ENCODE measurements at regions not wholly inside any gene's neighbourhood (a gene's known extent, or its start where the extent isn't known, plus 50 kb on each side); places are given as distances from the start of the nearest gene placed in this dataset.

GRCh38 chr11:131297441-131297840, 73.0 kb upstream of the NTM start:
- H3K27ac ChIP-seq = no peak overlapping the region
- no peaks in the 10 kb centered on the region for H3K36me3 ChIP-seq
- TF ChIP-seq, protein P1, sequence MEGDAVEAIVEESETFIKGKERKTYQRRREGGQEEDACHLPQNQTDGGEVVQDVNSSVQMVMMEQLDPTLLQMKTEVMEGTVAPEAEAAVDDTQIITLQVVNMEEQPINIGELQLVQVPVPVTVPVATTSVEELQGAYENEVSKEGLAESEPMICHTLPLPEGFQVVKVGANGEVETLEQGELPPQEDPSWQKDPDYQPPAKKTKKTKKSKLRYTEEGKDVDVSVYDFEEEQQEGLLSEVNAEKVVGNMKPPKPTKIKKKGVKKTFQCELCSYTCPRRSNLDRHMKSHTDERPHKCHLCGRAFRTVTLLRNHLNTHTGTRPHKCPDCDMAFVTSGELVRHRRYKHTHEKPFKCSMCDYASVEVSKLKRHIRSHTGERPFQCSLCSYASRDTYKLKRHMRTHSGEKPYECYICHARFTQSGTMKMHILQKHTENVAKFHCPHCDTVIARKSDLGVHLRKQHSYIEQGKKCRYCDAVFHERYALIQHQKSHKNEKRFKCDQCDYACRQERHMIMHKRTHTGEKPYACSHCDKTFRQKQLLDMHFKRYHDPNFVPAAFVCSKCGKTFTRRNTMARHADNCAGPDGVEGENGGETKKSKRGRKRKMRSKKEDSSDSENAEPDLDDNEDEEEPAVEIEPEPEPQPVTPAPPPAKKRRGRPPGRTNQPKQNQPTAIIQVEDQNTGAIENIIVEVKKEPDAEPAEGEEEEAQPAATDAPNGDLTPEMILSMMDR (IDR thresholded peaks at IDR 0.05) = no peak
- TF ChIP-seq POLR2A (IDR thresholded peaks at IDR 0.05) (no peak), POLR2AphosphoS5 (IDR thresholded peaks at IDR 0.05) (no peak)
- DNase-seq (ENCODE audit: low spot score in 2 of 2) = no peak
- H3K4me3 ChIP-seq = no peak overlapping the region
- no peaks in the 10 kb centered on the region for H3K4me1 ChIP-seq
- peaks cover 0 to 16% of the 10 kb centered on the region in 2 donors for H3K27me3 ChIP-seq
- intact Hi-C loops (cut with DNase I; ENCODE audit: low total_unique reads) = no loop called here
- peaks cover 0 to 8% of the 10 kb centered on the region in 2 donors for H3K9me3 ChIP-seq

DNA sequence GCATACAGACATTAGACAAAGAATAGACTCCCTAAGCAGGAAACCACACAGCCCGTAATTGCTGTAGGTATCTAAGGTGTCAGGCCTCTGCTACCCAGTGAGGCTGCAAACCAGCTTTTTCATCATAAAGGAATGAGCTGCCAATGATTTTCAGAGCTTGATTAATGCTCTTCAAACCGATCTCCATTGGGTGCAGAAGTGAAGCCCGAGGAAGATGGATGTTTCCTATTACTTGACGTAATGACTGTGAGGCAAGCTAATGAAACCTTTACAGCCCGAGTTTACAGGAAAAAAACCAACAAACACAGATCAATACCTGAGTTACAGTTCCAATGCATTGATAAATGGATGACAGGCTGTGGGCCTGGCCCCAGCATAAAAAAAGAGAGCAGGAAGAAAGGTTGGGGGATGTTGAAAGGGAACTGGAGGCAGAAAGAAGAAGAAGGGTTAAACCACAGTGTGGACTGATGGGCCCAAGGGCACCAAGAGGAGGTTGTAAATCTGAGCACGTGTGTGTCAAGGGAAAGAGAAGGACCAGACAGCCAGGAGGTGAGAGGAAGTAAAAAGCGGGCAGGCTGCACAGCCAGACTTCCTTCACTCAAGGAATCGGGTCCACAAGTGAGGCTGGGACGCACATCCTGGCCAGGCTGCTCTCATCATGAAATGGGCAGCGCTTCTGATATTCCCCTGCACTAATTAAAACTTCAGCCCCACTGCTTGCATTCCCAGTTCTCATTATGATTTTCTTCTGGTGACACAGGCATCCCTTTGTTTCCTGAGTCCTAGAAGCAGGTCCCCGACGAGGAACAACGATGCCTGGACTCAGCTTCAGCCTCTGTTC, 70.6 kb upstream of the NTM start:
- Histone ChIP-seq H3K27me3 (peaks cover 0 to 16% of the 10 kb centered on the region in 2 donors), H3K4me1 (no peaks in the 10 kb centered on the region), H3K9me3 (no peaks in the 10 kb centered on the region), H3K36me3 (no peaks in the 10 kb centered on the region), H3K27ac (no peak overlapping the region), H3K4me3 (no peak overlapping the region)
- intact Hi-C loops (cut with DNase I; ENCODE audit: low total_unique reads) = no loop called here
- TF ChIP-seq, protein P1 (IDR thresholded peaks at IDR 0.05) = no peak
- no peak for TF ChIP-seq POLR2AphosphoS5 (IDR thresholded peaks at IDR 0.05)
- TF ChIP-seq POLR2A (IDR thresholded peaks at IDR 0.05) = no peak
- DNase-seq (ENCODE audit: low spot score in 2 of 2) = no peak

- H3K4me3 ChIP-seq = no peak overlapping the region
- DNase-seq (ENCODE audit: low spot score in 2 of 2) = no peak
- no peaks in the 10 kb centered on the region for H3K4me1 ChIP-seq
- H3K36me3 ChIP-seq = no peaks in the 10 kb centered on the region
- intact Hi-C loops (cut with DNase I; ENCODE audit: low total_unique reads) = no loop called here
- H3K9me3 ChIP-seq = no peaks in the 10 kb centered on the region
- H3K27ac ChIP-seq = no peak overlapping the region
- TF ChIP-seq, protein P1 (IDR thresholded peaks at IDR 0.05) = no peak
- no peak for TF ChIP-seq POLR2AphosphoS5 (IDR thresholded peaks at IDR 0.05)
- TF ChIP-seq POLR2A (IDR thresholded peaks at IDR 0.05) = no peak
- H3K27me3 ChIP-seq = peaks cover 0 to 16% of the 10 kb centered on the region in 2 donors
Observed at GRCh38 chr11:131300439-131300717, 70.0 kb upstream of the NTM start.

DNA sequence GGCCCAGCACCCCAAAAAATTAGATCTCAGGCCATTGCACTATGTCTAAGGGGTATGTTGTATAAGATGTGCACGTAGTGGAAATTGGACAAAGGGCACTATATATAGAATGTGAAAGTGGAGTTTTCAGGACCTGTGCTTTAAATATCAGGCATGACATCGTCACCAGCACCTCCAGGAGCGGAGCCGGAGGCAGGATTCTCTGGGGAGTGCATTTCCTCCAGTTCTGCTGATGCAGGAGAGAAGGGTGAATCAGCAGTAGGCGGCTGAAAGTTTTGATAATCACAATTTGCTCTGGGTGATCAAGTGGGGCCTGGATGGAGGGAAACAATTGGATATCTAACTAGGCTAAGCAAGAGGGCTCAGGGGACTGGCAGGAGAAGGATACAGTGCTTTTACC, 69.1 kb upstream of the NTM start:
- no peak for TF ChIP-seq POLR2A (IDR thresholded peaks at IDR 0.05)
- TF ChIP-seq, protein P1 (IDR thresholded peaks at IDR 0.05) = no peak
- Histone ChIP-seq H3K27ac (no peak overlapping the region), H3K4me3 (no peak overlapping the region), H3K9me3 (no peaks in the 10 kb centered on the region), H3K27me3 (peaks cover 0 to 23% of the 10 kb centered on the region in 2 donors), H3K36me3 (no peaks in the 10 kb centered on the region), H3K4me1 (no peaks in the 10 kb centered on the region)
- no peak for DNase-seq (ENCODE audit: low spot score in 2 of 2)
- intact Hi-C loops (cut with DNase I; ENCODE audit: low total_unique reads) = no loop called here

- TF ChIP-seq, protein P1 (IDR thresholded peaks at IDR 0.05) = no peak
- TF ChIP-seq POLR2A (IDR thresholded peaks at IDR 0.05) = no peak
- no peak for TF ChIP-seq POLR2AphosphoS5 (IDR thresholded peaks at IDR 0.05)
- intact Hi-C loops (cut with DNase I; ENCODE audit: low total_unique reads) = no loop called here
- Histone ChIP-seq H3K27ac (no peak overlapping the region), H3K4me1 (no peaks in the 10 kb centered on the region), H3K27me3 (peaks cover 0 to 23% of the 10 kb centered on the region in 2 donors), H3K36me3 (no peaks in the 10 kb centered on the region), H3K9me3 (no peaks in the 10 kb centered on the region), H3K4me3 (no peak overlapping the region)
- DNase-seq (ENCODE audit: low spot score in 2 of 2) = no peak
Observed at GRCh38 chr11:131302836-131303235, 67.6 kb upstream of the NTM start.
